H54 (cell line): ENCODE measurements at regions not wholly inside any gene's neighbourhood (a gene's known extent, or its start where the extent isn't known, plus 50 kb on each side); places are given as distances from the start of the nearest gene placed in this dataset.
"Not testable (repeated sequence)": the region's sequence is repeated elsewhere in the genome, so short reads cannot be mapped to it uniquely, and the experiment has no call there.

ENCODE experiments used
- DNase-seq: peaks from one replicate; pipeline ENCODE4 v3.0.0; 2011; ENCODE audit warnings: low spot score, mixed read lengths; ENCODE audit not compliant: insufficient read length
- FAIRE-seq: peaks from 3 replicates; lab custom pipeline; 2011; peaks lifted over from hg19 to GRCh38; lab: Jason Lieb, UNC
- POLR2A ChIP-seq: IDR thresholded peaks from 2 replicates; pipeline ENCODE4 v1.6.1; 2011; ENCODE audit warnings: low read depth, mild to moderate bottlenecking, low read length

DNA sequence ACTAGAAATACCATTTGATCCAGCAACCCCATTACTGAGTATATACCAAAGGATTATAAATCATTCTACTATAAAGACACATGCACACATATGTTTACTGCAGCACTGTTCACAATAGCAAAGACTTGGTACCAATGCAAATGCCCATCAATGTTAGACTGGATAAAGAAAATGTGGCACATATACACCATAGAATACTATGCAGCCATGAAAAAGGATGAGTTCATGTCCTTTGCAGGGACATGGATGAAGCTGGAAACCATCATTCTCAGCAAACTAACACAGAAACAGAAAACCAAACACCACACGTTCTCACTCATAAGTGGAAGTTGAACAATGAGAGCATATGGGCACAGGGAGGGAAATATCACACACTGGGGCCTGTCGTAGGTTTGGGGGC is 106.0 kb downstream of the SPATA18 start:
- FAIRE-seq, DNase-seq: not testable (repeated sequence)

DNA sequence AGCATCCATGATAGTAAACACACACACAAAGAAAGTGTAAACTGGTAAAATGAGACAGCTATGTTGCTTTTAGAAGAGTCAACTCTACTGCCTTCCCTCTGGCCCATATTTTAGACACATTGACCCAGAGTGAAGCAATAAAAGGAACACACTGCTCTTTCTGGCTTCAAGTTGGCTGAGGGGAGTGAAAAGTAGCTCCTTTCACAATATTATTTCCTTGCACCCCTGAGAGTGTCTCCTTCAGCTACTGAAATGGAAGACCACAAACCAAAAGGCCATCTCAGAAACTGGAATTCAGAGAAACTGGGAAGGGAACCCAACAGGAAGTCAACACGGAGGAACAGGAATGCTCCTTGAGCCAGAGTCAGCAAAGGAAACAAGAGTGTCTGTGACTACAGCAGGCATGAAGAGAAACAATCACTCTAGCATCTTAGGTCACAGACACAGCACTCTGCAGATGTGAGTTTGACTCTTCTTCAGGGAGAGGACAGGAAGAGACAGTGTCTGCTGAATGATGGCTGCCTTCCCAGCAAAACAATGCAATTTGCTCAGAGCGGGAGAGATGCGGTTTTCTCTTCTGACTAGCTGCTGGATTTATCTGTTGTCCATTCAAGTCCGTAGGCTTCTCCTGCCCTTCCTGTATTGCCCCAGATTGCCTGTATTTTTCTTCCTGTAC is 106.7 kb downstream of the SPATA18 start:
- no peak for TF ChIP-seq POLR2A
- FAIRE-seq (no peak), DNase-seq (no peak)

DNA sequence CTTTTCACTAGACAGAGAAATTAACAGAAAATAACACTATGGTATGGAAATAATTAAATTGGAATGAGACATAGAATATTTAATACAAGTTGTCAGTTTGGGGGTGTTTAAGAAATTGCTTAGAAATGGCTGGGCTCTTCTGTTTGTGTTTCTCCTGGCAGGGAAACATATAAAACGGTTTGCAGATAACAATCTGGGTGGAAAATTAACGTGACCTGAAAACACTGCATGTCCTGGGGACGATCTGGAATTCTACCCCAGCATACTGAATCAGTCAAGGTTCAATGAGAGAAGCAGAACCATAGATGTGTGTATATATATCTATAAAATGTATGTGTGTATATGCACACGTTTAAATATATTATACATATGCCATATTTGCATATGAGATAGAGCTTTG is 109.8 kb downstream of the SPATA18 start:
- TF ChIP-seq POLR2A, result no peak
- FAIRE-seq (no peak), DNase-seq (no peak)

DNA sequence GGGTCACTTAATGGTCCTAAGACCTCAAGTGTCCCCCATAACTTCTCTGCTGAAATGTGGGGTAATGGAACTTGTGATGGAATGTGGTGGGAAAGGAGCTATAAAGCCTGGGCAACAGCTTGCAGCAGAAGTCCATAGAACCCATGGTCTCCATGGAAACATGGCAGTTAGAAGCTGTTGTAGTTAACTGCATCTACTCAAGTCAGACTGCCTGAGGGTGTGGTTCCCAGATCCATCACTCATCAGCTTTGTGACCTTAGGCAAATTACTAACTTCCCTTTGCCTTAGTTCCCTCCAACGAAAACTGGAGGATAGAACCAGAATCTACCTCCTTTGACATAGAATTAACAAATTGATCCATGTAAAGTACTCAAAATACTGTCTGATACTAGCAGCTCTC is 113.0 kb downstream of the SPATA18 start:
- DNase-seq, result no peak
- no peak for FAIRE-seq

DNA sequence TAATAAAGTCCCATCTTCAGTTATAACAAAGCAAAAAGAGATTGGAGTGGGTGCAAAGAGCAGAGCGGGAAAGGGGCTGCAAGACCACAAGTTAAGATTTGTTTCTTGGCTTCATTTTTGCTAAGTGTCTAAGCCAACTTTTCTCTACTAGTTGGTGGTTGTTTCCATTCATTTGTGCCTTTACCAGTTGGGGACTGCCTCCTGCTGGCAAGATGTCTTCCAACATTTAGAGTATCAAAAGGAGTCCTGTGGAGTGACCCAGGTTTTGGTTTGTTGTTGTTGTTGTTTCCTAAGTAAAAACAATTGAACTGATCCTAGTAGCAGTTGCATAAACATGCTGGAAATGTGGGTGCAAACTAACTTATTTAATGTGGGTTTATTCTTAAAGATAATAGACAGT is 121.1 kb downstream of the SPATA18 start:
- TF ChIP-seq POLR2A, result no peak
- DNase-seq (no peak), FAIRE-seq (no peak)

More for the DNA sequence above, 113.0 kb downstream of the SPATA18 start:
- TF ChIP-seq POLR2A, result no peak

DNA sequence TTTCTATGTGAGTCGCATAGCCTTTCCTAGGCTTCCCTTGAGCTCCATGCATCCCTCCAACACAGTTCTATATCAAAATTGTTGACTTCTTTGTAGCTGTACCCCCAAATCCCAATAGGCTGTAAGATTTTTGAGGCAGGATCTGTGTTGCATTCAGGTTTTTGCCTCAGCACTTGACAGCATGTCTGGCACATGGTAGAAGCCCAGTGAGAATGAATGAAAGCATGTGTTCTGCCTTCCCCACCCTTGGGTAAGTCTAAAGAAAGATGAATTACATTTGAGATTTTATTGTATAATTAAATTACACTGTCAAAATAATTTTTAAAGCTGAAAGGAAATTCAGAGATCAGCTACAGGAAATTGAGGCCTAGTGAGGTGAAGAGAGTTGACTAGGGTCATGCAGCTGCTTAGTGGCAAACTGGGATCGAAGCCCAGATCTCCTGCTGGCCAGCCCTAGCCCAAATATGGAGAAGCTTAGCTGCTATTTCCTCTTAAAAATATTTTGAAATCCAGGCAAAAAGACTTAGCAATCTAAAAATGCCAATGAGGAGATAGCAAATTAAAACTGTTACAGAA is 122.5 kb downstream of the SPATA18 start:
- no peak for DNase-seq
- no peak for TF ChIP-seq POLR2A
- FAIRE-seq, result no peak

DNA sequence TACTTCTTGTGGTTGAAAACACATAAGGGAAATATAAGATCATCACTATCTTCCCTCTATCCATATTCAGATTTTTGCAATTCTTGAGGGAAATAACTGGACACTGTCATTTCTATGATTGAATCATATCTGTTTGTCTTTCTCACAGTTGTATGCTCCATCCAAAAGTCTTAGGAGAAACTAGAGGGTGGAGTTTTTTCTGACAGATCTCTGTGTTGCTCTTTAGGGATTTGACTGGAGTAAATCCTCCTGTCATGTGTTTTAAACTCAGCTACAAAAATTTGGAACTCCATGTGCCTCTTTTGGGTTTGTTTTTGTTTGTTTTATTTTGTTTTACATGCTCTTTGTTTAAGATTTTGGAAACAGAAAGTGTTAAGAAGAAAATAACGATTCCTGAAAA is 136.5 kb downstream of the SPATA18 start:
- no peak for TF ChIP-seq POLR2A
- no peak for FAIRE-seq
- DNase-seq, result no peak

DNA sequence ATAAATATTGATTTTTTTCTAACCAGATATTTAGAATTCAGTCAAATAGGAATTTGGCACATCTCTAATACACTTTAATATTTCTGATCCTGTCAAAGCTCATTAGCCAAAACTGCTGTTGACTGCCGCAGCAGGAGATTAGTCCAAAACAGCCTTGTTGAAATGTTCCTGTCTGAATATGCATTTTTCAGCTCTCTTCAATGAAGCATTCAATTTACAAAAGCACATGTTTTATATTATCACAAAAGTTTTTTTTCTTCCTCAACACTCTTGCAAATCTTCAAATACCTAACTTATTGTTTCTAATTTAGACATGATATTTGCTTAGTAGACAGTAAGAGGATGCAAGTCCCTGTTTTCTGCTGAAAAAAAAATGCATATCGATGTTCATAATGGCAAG is 140.9 kb downstream of the SPATA18 start:
- no peak for TF ChIP-seq POLR2A
- no peak for FAIRE-seq
- DNase-seq, result no peak

DNA sequence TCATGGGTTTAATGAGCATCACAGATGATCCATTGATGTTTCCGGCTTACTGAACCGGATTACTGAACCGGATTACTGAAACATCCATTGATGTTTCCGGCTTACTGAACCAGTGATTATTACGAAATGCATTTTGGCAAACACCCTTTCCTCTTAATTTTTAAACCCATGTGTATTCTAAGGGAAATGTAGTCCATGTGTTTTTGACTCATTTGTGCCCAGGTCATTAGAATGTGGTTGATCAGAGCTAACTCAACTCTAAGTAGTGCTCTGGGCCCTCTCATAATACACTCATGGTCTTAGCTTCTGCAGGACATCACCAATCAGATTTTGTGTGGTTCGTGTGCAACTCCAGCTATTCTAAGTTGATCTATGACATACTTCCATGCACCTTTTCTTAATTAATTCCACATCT is 141.6 kb downstream of the SPATA18 start:
- no peak for TF ChIP-seq POLR2A
- DNase-seq (no peak), FAIRE-seq (no peak)

DNA sequence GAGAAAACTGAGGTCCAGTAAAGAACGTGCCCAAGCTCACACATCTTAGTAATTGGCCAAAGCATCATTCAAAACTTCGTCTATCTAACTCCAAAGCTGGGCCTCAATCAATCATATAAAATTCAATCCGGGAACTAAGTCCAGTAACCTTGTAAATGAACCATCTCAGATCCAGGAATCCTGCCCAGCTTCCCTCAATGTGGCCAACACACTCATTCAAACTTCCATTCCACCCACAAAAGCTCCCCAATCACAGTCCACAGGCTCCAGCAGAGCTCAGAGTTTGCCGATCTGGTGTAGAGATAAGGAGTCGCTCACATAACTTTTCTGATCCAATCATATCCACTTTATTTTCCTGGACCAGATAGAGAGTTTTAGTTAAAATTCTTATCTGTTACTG is 144.8 kb downstream of the SPATA18 start:
- TF ChIP-seq POLR2A, result no peak
- no peak for FAIRE-seq
- DNase-seq, result no peak

DNA sequence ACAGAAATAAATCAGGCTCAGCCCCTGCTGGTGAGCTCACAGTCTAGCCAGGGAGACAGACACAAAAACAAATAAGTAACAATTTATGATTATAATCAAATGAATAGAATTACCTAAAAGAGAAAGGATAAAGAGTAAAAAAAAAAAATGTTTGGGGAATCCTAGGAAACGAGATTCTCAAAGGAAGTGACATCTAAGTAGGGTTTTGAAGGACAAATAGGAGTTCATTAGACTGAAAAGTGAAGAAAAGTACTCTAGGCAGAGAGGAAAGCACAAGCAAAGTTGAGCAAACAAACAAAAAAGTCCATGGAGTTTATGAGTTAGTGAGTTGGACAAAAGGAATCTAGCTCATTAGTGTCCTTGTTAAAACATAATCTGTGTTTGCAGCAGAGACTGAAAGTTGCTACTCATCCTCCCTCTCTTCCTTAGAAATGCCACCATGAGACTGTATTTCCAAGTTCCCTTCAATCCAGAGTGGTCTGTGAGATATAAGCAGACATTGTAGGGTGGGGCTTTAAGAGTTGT is 145.6 kb downstream of the SPATA18 start:
- FAIRE-seq (no peak), DNase-seq (no peak)
- TF ChIP-seq POLR2A, result no peak

DNA sequence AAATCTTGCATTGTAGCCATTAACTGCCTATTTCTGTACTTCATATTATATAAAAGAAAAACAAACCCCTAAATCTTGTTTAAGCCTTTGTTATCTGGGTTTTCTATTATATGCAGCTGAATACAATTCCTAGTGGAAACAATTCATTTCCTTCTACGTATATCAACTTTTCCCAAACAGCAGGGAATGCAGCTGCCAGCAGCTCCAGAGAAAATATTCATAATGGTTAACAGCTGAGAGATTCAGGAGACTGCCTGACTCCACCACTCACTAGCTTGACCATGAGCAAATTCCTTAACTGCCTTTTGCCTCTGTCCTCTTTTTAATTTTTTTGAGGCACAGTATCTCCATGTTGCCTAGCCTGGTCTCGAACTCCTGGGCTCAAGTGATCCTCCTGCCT is 146.2 kb downstream of the SPATA18 start:
- FAIRE-seq, result no peak
- TF ChIP-seq POLR2A, result no peak
- no peak for DNase-seq

DNA sequence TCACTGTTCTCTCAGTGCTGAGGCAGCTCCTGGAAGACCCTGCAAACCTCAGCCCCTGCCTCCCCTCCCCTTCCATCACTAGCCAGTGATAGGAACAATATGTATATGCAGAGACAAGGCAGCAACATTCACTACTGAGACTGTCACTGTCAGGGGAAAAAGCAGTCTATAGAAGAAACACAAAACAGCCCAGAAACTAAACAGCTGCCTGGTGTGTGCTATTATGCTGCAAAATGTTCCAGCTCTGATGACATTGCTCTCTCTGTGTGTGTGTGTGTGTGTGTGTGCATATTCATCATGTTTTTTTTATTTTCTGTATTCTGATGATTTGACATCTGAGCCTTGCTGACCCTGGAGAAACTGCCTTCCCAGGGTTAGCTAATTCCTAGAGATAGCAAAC is 147.2 kb downstream of the SPATA18 start:
- DNase-seq, result no peak
- FAIRE-seq, result no peak
- TF ChIP-seq POLR2A, result no peak

DNA sequence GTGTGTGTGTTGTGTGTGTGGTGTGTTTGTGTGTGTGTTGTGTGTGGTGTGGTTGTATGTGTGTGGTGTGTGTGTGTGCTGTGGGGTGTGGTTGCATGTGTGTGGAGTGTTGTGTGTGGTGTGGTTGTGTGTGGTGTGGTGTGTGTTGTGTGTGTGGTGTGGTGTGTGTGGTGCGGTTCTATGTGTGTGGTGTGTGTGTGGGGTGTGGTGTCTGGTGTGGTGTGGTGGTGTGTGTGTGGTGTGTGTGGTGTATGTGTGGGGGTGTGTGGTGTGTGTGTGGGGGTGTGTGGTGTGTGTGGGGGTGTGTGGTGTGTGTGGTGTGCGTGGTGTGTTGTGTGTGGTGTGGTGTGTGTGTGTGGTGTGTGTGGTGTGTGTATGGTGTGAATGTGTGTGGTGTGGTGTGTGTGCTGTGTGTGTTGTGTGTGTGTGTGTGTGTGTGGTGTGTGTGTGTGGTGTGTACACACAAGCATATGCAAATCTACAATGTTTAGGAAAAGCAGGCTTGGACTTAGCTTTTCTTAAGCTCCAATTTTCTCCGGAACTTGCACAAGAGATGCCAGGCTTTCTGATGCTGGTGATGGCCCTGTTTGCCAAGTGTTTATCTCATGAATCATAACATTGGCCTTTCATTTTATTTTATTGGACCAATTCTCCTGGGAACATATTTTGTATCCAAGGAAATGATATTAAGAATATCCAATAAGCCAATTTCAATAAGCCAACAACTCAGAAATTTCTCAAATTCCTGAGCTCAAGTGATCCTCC is 148.7 kb downstream of the SPATA18 start:
- no peak for FAIRE-seq
- no peak for DNase-seq
- TF ChIP-seq POLR2A, result no peak
